ENCODE measurements at regions not wholly inside any gene's neighbourhood (a gene's known extent, or its start where the extent isn't known, plus 50 kb on each side); places are given as distances from the start of the nearest gene placed in this dataset.

GRCh38 chr1:79887059-79887458 lies 880.5 kb upstream of the ADGRL4 start:
- no peak for TF ChIP-seq CTCF (IDR thresholded peaks at IDR 0.05; ENCODE audit: insufficient read depth, low read length, poor library complexity, severe bottlenecking)
- TF ChIP-seq EZH2phosphoT487 (conservative IDR thresholded peaks at IDR 0.05; ENCODE audit: low read length), result no peak

All from SU-DHL-6 (cell line).